ENCODE measurements at regions not wholly inside any gene's neighbourhood (a gene's known extent, or its start where the extent isn't known, plus 50 kb on each side); places are given as distances from the start of the nearest gene placed in this dataset.

DNA sequence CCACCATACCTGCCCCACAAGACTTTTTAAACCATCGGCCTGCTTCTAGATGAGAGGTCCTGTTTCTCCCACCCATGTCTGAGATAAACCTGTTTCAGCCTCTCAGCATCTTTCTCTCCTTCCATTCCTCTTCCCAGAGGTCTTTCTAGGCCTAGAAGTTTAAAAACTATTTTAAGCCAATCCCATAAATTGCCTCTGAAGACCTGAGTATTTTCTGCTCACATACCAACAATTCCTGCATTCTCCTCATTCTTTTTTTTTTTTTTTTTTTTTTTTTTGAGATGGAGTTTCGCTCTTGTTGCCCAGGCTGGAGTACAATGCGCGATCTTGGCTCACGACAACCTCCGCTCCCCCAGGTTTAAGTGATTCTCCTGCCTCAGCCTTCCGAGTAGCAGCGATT is 262.9 kb upstream of the AUTS2 start:
- no peak overlapping the region for H3K4me3 ChIP-seq (ENCODE audit: low read length, poor library complexity, severe bottlenecking)
- H4K20me1 ChIP-seq (ENCODE audit: insufficient read depth, low read length, poor library complexity, severe bottlenecking): no peaks in the 10 kb centered on the region
- no peaks in the 10 kb centered on the region for H3K36me3 ChIP-seq (ENCODE audit: insufficient read depth, low read length)
- no peak overlapping the region for H2AFZ ChIP-seq (ENCODE audit: low read length)
- no peaks in the 10 kb centered on the region for H3F3A ChIP-seq (ENCODE audit: low read depth)
- no peak overlapping the region for H3K9ac ChIP-seq (ENCODE audit: low read depth, low read length, poor library complexity, severe bottlenecking)
- no peak overlapping the region for H3K4me2 ChIP-seq (ENCODE audit: low read depth, low read length, poor library complexity, severe bottlenecking)
- H3K9me3 ChIP-seq (ENCODE audit: insufficient read depth, low read depth, low read length): peaks cover 3% of the 10 kb centered on the region; the same call in 1 of the 2 replicates
- no peaks in the 10 kb centered on the region for H3K27me3 ChIP-seq (ENCODE audit: insufficient read depth, low read length, poor library complexity, severe bottlenecking)
- H3K4me1 ChIP-seq (ENCODE audit: insufficient read depth, low read length, poor library complexity, severe bottlenecking): no peaks in the 10 kb centered on the region
- TF ChIP-seq CTCF (conservative IDR thresholded peaks at IDR 0.05; ENCODE audit: low read length): no peak
- TF ChIP-seq EZH2phosphoT487 (IDR thresholded peaks at IDR 0.05; ENCODE audit: borderline replicate concordance): no peak
- no peaks in the 10 kb centered on the region for H3K9me2 ChIP-seq (replicated peaks; ENCODE audit: low read depth, low read length)
- no peaks in the 10 kb centered on the region for H3K79me2 ChIP-seq (ENCODE audit: insufficient read depth, low read length)

GRCh38 chr7:69336976-69337375 is 261.3 kb upstream of the AUTS2 start:
- Histone ChIP-seq H4K20me1 (ENCODE audit: insufficient read depth, low read length, poor library complexity, severe bottlenecking) (no peaks in the 10 kb centered on the region), H3K9me2 (replicated peaks; ENCODE audit: low read depth, low read length) (no peaks in the 10 kb centered on the region), H3K4me1 (ENCODE audit: insufficient read depth, low read length, poor library complexity, severe bottlenecking) (no peaks in the 10 kb centered on the region), H3K9ac (ENCODE audit: low read depth, low read length, poor library complexity, severe bottlenecking) (no peak overlapping the region), H2AFZ (ENCODE audit: low read length) (no peak overlapping the region), H3K79me2 (ENCODE audit: insufficient read depth, low read length) (no peaks in the 10 kb centered on the region), H3K4me3 (ENCODE audit: low read length, poor library complexity, severe bottlenecking) (no peak overlapping the region), H3K27me3 (ENCODE audit: insufficient read depth, low read length, poor library complexity, severe bottlenecking) (no peaks in the 10 kb centered on the region), H3K4me2 (ENCODE audit: low read depth, low read length, poor library complexity, severe bottlenecking) (no peak overlapping the region), H3K36me3 (ENCODE audit: insufficient read depth, low read length) (no peaks in the 10 kb centered on the region), H3K9me3 (ENCODE audit: insufficient read depth, low read depth, low read length) (peaks cover 3% of the 10 kb centered on the region; the same call in 1 of the 2 replicates), H3F3A (ENCODE audit: low read depth) (no peaks in the 10 kb centered on the region)
- TF ChIP-seq CTCF (conservative IDR thresholded peaks at IDR 0.05; ENCODE audit: low read length) (no peak), EZH2phosphoT487 (IDR thresholded peaks at IDR 0.05; ENCODE audit: borderline replicate concordance) (no peak)

DNA sequence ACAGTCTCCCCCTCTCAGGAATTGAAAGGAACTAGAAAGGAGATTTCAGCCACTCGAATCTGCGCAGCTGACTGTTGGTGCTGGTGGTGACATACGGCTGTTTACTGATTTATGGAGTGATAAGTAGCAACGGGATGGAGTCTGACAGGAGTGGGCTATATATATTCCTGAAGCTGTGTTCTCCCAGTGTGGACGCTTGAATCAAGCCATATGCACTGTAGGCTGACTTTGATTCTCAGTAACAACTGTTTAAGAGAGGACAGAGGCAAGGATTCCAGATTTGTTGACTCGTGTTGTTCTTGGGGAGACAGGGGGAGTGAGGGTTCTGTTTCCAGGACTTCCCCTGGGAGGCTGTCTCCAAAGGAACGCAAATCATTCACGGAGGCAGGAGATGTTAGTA is 260.1 kb upstream of the AUTS2 start:
- Histone ChIP-seq H4K20me1 (ENCODE audit: insufficient read depth, low read length, poor library complexity, severe bottlenecking) (no peaks in the 10 kb centered on the region), H3K9me2 (replicated peaks; ENCODE audit: low read depth, low read length) (no peaks in the 10 kb centered on the region), H2AFZ (ENCODE audit: low read length) (no peak overlapping the region), H3K4me2 (ENCODE audit: low read depth, low read length, poor library complexity, severe bottlenecking) (no peak overlapping the region), H3K9ac (ENCODE audit: low read depth, low read length, poor library complexity, severe bottlenecking) (no peak overlapping the region), H3K9me3 (ENCODE audit: insufficient read depth, low read depth, low read length) (peaks cover 3% of the 10 kb centered on the region; the same call in 1 of the 2 replicates), H3K27me3 (ENCODE audit: insufficient read depth, low read length, poor library complexity, severe bottlenecking) (no peaks in the 10 kb centered on the region), H3F3A (ENCODE audit: low read depth) (no peaks in the 10 kb centered on the region), H3K4me1 (ENCODE audit: insufficient read depth, low read length, poor library complexity, severe bottlenecking) (no peaks in the 10 kb centered on the region), H3K36me3 (ENCODE audit: insufficient read depth, low read length) (no peaks in the 10 kb centered on the region), H3K79me2 (ENCODE audit: insufficient read depth, low read length) (no peaks in the 10 kb centered on the region), H3K4me3 (ENCODE audit: low read length, poor library complexity, severe bottlenecking) (no peak overlapping the region)
- no peak for TF ChIP-seq EZH2phosphoT487 (IDR thresholded peaks at IDR 0.05; ENCODE audit: borderline replicate concordance)
- TF ChIP-seq CTCF (conservative IDR thresholded peaks at IDR 0.05; ENCODE audit: low read length): no peak
